Loucy (cell line): ENCODE measurements at regions not wholly inside any gene's neighbourhood (a gene's known extent, or its start where the extent isn't known, plus 50 kb on each side); places are given as distances from the start of the nearest gene placed in this dataset.

Experiments
- EZH2phosphoT487 ChIP-seq: fragments of 200-600 bp; IDR thresholded peaks from 2 replicates; pipeline ENCODE4 v1.6.1; 2018; ENCODE audit warnings: antibody characterized with exemption, mild to moderate bottlenecking, moderate library complexity, borderline replicate concordance
- TF ChIP-seq, protein P1 (sequence below): fragments of 200-600 bp; sonication (generic); conservative IDR thresholded peaks from 2 replicates; pipeline ENCODE4 v1.5.1; 2014; ENCODE audit warnings: mild to moderate bottlenecking, antibody characterized with exemption, low read length

- TF ChIP-seq, protein P1, sequence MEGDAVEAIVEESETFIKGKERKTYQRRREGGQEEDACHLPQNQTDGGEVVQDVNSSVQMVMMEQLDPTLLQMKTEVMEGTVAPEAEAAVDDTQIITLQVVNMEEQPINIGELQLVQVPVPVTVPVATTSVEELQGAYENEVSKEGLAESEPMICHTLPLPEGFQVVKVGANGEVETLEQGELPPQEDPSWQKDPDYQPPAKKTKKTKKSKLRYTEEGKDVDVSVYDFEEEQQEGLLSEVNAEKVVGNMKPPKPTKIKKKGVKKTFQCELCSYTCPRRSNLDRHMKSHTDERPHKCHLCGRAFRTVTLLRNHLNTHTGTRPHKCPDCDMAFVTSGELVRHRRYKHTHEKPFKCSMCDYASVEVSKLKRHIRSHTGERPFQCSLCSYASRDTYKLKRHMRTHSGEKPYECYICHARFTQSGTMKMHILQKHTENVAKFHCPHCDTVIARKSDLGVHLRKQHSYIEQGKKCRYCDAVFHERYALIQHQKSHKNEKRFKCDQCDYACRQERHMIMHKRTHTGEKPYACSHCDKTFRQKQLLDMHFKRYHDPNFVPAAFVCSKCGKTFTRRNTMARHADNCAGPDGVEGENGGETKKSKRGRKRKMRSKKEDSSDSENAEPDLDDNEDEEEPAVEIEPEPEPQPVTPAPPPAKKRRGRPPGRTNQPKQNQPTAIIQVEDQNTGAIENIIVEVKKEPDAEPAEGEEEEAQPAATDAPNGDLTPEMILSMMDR = no peak
- TF ChIP-seq EZH2phosphoT487 = no peak
Measured at GRCh38 chr13:106311004-106311403, 224.5 kb downstream of the EFNB2 start.
